GM19468 (cell line): ENCODE measurements at regions not wholly inside any gene's neighbourhood (a gene's known extent, or its start where the extent isn't known, plus 50 kb on each side); places are given as distances from the start of the nearest gene placed in this dataset.
"Not testable (repeated sequence)": the region's sequence is repeated elsewhere in the genome, so short reads cannot be mapped to it uniquely, and the experiment has no call there.

Experiments
- ATAC-seq: cut with Tn5 transposase; IDR thresholded peaks from one replicate; pipeline ENCODE4 v1.9.1; 2021; ENCODE audit warnings: mild to moderate bottlenecking, moderate library complexity, moderate number of reproducible peaks; ENCODE audit not compliant: unreplicated experiment; ENCODE audit errors: extremely low read depth

- ATAC-seq = no peak
Observed at GRCh38 chr2:225270053-225270452, 129.5 kb upstream of the NYAP2 start.

GRCh38 chr2:225254363-225254762 lies 145.1 kb upstream of the NYAP2 start:
- ATAC-seq = no peak

GRCh38 chr2:225244933-225245332 lies 154.6 kb upstream of the NYAP2 start:
- no peak for ATAC-seq

GRCh38 chr2:225236769-225237323 lies 162.7 kb upstream of the NYAP2 start:
- no peak for ATAC-seq

GRCh38 chr2:225233234-225233633 lies 166.3 kb upstream of the NYAP2 start:
- ATAC-seq = no peak

GRCh38 chr2:225231900-225232299 lies 167.6 kb upstream of the NYAP2 start:
- no peak for ATAC-seq

- ATAC-seq = not testable (repeated sequence)
Observed at GRCh38 chr2:225229346-225229745, 170.2 kb upstream of the NYAP2 start.

- ATAC-seq = no peak
Observed at GRCh38 chr2:225226441-225226840, 173.1 kb upstream of the NYAP2 start.

GRCh38 chr2:225223301-225223700 lies 176.2 kb upstream of the NYAP2 start:
- no peak for ATAC-seq

GRCh38 chr2:225207471-225207870 lies 165.2 kb upstream of the DOCK10 start:
- ATAC-seq = no peak

- no peak for ATAC-seq
Observed at GRCh38 chr2:225207043-225207442, 164.8 kb upstream of the DOCK10 start.

GRCh38 chr2:225196579-225196978 lies 154.3 kb upstream of the DOCK10 start:
- ATAC-seq = no peak

- ATAC-seq = no peak
Observed at GRCh38 chr2:225192869-225193268, 150.6 kb upstream of the DOCK10 start.

- no peak for ATAC-seq
Observed at GRCh38 chr2:225190987-225191386, 148.7 kb upstream of the DOCK10 start.

- no peak for ATAC-seq
Observed at GRCh38 chr2:225184948-225185347, 142.7 kb upstream of the DOCK10 start.

- ATAC-seq = no peak
Observed at GRCh38 chr2:225182126-225182525, 139.9 kb upstream of the DOCK10 start.

GRCh38 chr2:225177098-225177497 lies 134.8 kb upstream of the DOCK10 start:
- ATAC-seq = no peak

- ATAC-seq = no peak
Observed at GRCh38 chr2:225173909-225174308, 131.6 kb upstream of the DOCK10 start.

- no peak for ATAC-seq
Observed at GRCh38 chr2:225171350-225171749, 129.1 kb upstream of the DOCK10 start.

- ATAC-seq = no peak
Observed at GRCh38 chr2:225170162-225170561, 127.9 kb upstream of the DOCK10 start.

- no peak for ATAC-seq
Observed at GRCh38 chr2:225169396-225169795, 127.1 kb upstream of the DOCK10 start.

- ATAC-seq = no peak
Observed at GRCh38 chr2:225165052-225165451, 122.8 kb upstream of the DOCK10 start.
